H1 (cell line): ENCODE measurements at regions not wholly inside any gene's neighbourhood (a gene's known extent, or its start where the extent isn't known, plus 50 kb on each side); places are given as distances from the start of the nearest gene placed in this dataset.

Experiments
- CREB1 ChIP-seq: IDR thresholded peaks from 2 replicates; pipeline ENCODE4 v1.6.1; 2012; ENCODE audit warnings: inconsistent platforms
- EZH2 ChIP-seq: fragments of 200-600 bp; sonication (generic); IDR thresholded peaks from 2 replicates; pipeline ENCODE4 v1.7.1; 2012; ENCODE audit warnings: low read depth, mild to moderate bottlenecking, moderate library complexity, low read length, inconsistent platforms; ENCODE audit not compliant: severe bottlenecking
- POLR2A ChIP-seq, 2 experiments: IDR thresholded peaks; 1 replicate in 1 of 2; 2 replicates in 1 of 2; pipeline ENCODE4 v1.6.1; 2011; ENCODE audit warnings: low read depth in 2 of 2, low read length in 2 of 2, mild to moderate bottlenecking in 2 of 2; ENCODE audit errors: control extremely low read depth in 1 of 2

- TF ChIP-seq CREB1 (no peak), POLR2A (IDR thresholded peaks at IDR 0.05; ENCODE audit: control extremely low read depth in 1 of 2, low read depth in 2 of 2, low read length in 2 of 2) (no peak), EZH2 (no peak)
Observed at GRCh38 chrX:33379839-33380238, 168.5 kb upstream of the DMD start (continued).
